SK-N-SH (cell line): ENCODE measurements at regions not wholly inside any gene's neighbourhood (a gene's known extent, or its start where the extent isn't known, plus 50 kb on each side); places are given as distances from the start of the nearest gene placed in this dataset.

ENCODE experiments used
- CTCF ChIA-PET: fragments of 300-600, 350-600 bp; formaldehyde crosslinking; extraction: SDS; loops from one replicate; lab custom pipeline; 2021; lab: Yijun Ruan, JAX
- POLR2A ChIA-PET: fragments of 350-600 bp; sonication (Branson Sonifier 250); formaldehyde crosslinking; extraction: SDS; loops from one replicate; lab custom pipeline; 2020; ENCODE audit warnings: antibody characterized with exemption, inconsistent platforms; lab: Yijun Ruan, JAX
- DNase-seq: peaks from one replicate; pipeline ENCODE4 v3.0.0; 2012
- H2AFZ ChIP-seq: fragments of 200-600 bp; sonication (generic); 2 replicates; pipeline ENCODE4 v1.8.1; 2016; ENCODE audit warnings: antibody characterized with exemption, mild to moderate bottlenecking, low read depth
- H3F3A ChIP-seq: fragments of 200-600 bp; sonication (generic); replicated peaks from 2 replicates; pipeline ENCODE3; 2016; ENCODE audit warnings: antibody characterized with exemption, mild to moderate bottlenecking; ENCODE audit not compliant: insufficient read depth
- H3K27ac ChIP-seq, 2 experiments: fragments of 200-500 bp in 1 of 2; fragments of 200-600 bp in 1 of 2; sonication (Bioruptor generic) in 1 of 2; sonication (generic), shearing (Covaris generic) in 1 of 2; 2 replicates each; pipeline versions ENCODE4 v1.5.1 to v1.6.1; 2014 to 2016; ENCODE audit warnings: low read depth in 2 of 2, inconsistent platforms in 1 of 2, low read length in 1 of 2, mild to moderate bottlenecking in 1 of 2, mixed read lengths in 1 of 2
- H3K27me3 ChIP-seq: fragments of 200-600 bp; sonication (generic), shearing (Covaris generic); 2 replicates; pipeline ENCODE4 v1.6.1; 2016; ENCODE audit warnings: mixed run types; ENCODE audit not compliant: insufficient read depth
- H3K36me3 ChIP-seq, 2 experiments: fragments of 200-500 bp in 1 of 2; fragments of 200-600 bp in 1 of 2; sonication (Bioruptor generic) in 1 of 2; sonication (generic) in 1 of 2; replicated peaks in 1 of 2; 2 replicates each; pipeline versions ENCODE3 to v1.5.1; 2014 to 2016; ENCODE audit warnings: low read length in 1 of 2, mild to moderate bottlenecking in 1 of 2; ENCODE audit not compliant: insufficient read depth in 2 of 2, control insufficient read depth in 1 of 2
- H3K4me1 ChIP-seq, 2 experiments: fragments of 200-500 bp in 1 of 2; fragments of 200-600 bp in 1 of 2; sonication (Bioruptor generic) in 1 of 2; sonication (generic), shearing (Covaris generic) in 1 of 2; 2 replicates each; pipeline versions ENCODE4 v1.5.1 to v1.6.1; 2014 to 2016; ENCODE audit warnings: low read depth in 1 of 2, low read length in 1 of 2, mixed run types in 1 of 2; ENCODE audit not compliant: insufficient read depth in 2 of 2, control insufficient read depth in 1 of 2
- H3K4me2 ChIP-seq: fragments of 200-600 bp; sonication (generic), shearing (Covaris generic); 2 replicates; pipeline ENCODE4 v1.6.1; 2017; ENCODE audit warnings: mixed run types
- H3K4me3 ChIP-seq, 2 experiments: fragments of 200-500 bp in 1 of 2; fragments of 200-600 bp in 1 of 2; sonication (Bioruptor generic) in 1 of 2; sonication (generic), shearing (Covaris generic) in 1 of 2; 2 replicates each; pipeline versions ENCODE4 v1.5.1 to v1.8.1; 2014 to 2016; ENCODE audit warnings: low read depth in 2 of 2, inconsistent platforms in 1 of 2, low read length in 1 of 2, mild to moderate bottlenecking in 1 of 2, mixed read lengths in 1 of 2, moderate library complexity in 1 of 2
- H3K79me2 ChIP-seq: fragments of 200-600 bp; sonication (generic); 2 replicates; pipeline ENCODE4 v1.8.1; 2017; ENCODE audit warnings: mild to moderate bottlenecking; ENCODE audit not compliant: insufficient read depth
- H3K9ac ChIP-seq: fragments of 200-600 bp; sonication (generic); 2 replicates; pipeline ENCODE4 v1.6.1; 2017; ENCODE audit warnings: mixed run types
- H3K9me2 ChIP-seq: fragments of 200-600 bp; sonication (generic); 2 replicates; pipeline ENCODE4 v1.6.1; 2017; ENCODE audit warnings: mixed run types
- H3K9me3 ChIP-seq: fragments of 200-600 bp; sonication (generic); 2 replicates; pipeline ENCODE4 v1.6.1; 2017; ENCODE audit warnings: mixed run types, mild to moderate bottlenecking, moderate library complexity
- H4K20me1 ChIP-seq: fragments of 200-600 bp; sonication (generic); 2 replicates; pipeline ENCODE4 v1.6.1; 2017; ENCODE audit warnings: mild to moderate bottlenecking, mixed run types; ENCODE audit not compliant: insufficient read depth
- EZH2phosphoT487 ChIP-seq: fragments of 200-600 bp; sonication (generic); IDR thresholded peaks from 2 replicates; pipeline ENCODE4 v1.6.1; 2017; ENCODE audit warnings: low read depth, mixed run types, mild to moderate bottlenecking, antibody characterized with exemption, moderate library complexity, borderline replicate concordance
- FOSL2 ChIP-seq: IDR thresholded peaks from 2 replicates; pipeline ENCODE4 v1.4.0; 2012; ENCODE audit warnings: low read depth, mild to moderate bottlenecking, moderate library complexity, borderline replicate concordance
- FOXJ3 ChIP-seq: sonication (generic); formaldehyde crosslinking; IDR thresholded peaks from 2 replicates; pipeline ENCODE4 v1.5.1; 2020; ENCODE audit warnings: mild to moderate bottlenecking, missing genetic modification reagents
- MEF2A ChIP-seq: IDR thresholded peaks from 2 replicates; pipeline ENCODE4 v1.4.0; 2012; ENCODE audit warnings: low read depth, borderline replicate concordance
- MXI1 ChIP-seq: IDR thresholded peaks from 2 replicates; pipeline ENCODE4 v1.6.1; 2012; ENCODE audit warnings: mild to moderate bottlenecking, low read depth, low read length, improper control_type of control experiment
- NFIC ChIP-seq: IDR thresholded peaks from 2 replicates; pipeline ENCODE4 v1.4.0; 2012; ENCODE audit warnings: borderline replicate concordance
- NRF1 ChIP-seq: IDR thresholded peaks from 2 replicates; pipeline ENCODE4 v1.6.1; 2012; ENCODE audit warnings: low read depth, mild to moderate bottlenecking, low read length
- POLR2AphosphoS5 ChIP-seq: IDR thresholded peaks from 2 replicates; pipeline ENCODE4 v1.6.1; 2012; ENCODE audit warnings: low read depth, low read length
- RCOR1 ChIP-seq: fragments of 150-350 bp; IDR thresholded peaks from 2 replicates; pipeline ENCODE4 v1.6.1; 2017; ENCODE audit warnings: antibody characterized with exemption, low read length
- TAF1 ChIP-seq: IDR thresholded peaks from 2 replicates; pipeline ENCODE4 v1.6.1; 2012; ENCODE audit warnings: low read depth, mild to moderate bottlenecking, low read length, moderate library complexity, borderline replicate concordance
- TCF12 ChIP-seq: IDR thresholded peaks from 2 replicates; pipeline ENCODE4 v1.4.0; 2012
- TEAD4 ChIP-seq: IDR thresholded peaks from 2 replicates; pipeline ENCODE4 v1.4.0; 2012; ENCODE audit warnings: mild to moderate bottlenecking, borderline replicate concordance; ENCODE audit not compliant: insufficient read depth
- YY1 ChIP-seq: IDR thresholded peaks from 2 replicates; pipeline ENCODE4 v1.4.0; 2012; ENCODE audit warnings: low read depth, mild to moderate bottlenecking
- TF ChIP-seq, protein P1 (sequence below): IDR thresholded peaks from 2 replicates; pipeline ENCODE4 v1.4.0; 2012; ENCODE audit warnings: low read depth, borderline replicate concordance
- TF ChIP-seq, protein P2 (sequence below): fragments of 200-600 bp; sonication (generic); IDR thresholded peaks from 2 replicates; pipeline ENCODE4 v1.6.1; 2017; ENCODE audit warnings: antibody characterized with exemption, mild to moderate bottlenecking, moderate library complexity
- TF ChIP-seq, protein P3 (sequence below): IDR thresholded peaks from 2 replicates; pipeline ENCODE4 v1.6.1; 2012; ENCODE audit warnings: mild to moderate bottlenecking, low read depth, low read length, moderate library complexity
- TF ChIP-seq, protein P4 (sequence below): fragments of 150-350 bp; IDR thresholded peaks from 2 replicates; pipeline ENCODE4 v1.6.1; 2017; ENCODE audit warnings: antibody characterized with exemption, low read length, low read depth, borderline replicate concordance

DNA sequence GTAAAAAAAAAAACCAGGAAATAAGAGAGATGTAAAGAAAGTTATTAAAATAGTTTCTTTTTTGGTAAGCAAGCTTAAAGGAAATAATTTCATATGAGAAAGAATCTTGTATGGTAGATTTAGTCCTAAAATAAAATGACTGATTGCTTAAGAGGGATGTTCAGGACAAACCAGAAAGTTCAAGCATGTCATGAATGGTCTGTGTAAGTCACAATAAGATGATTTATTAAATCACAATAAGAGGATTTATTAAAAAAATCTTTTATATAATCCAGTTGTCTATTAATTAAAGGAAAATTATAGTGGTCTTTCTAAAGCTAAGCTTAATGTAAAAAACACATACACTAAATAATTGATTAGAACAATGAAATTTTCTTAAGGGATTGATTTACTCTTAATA lies 91.8 kb upstream of the OR13F1 start:
- no peak overlapping the region for H3K4me3 ChIP-seq
- ChIA-PET CTCF (no interaction called here), POLR2A (no interaction called here)
- H3K9me3 ChIP-seq = peaks cover 19% of the 10 kb centered on the region; the same call in 1 of the 2 replicates
- H3K9me2 ChIP-seq = no peaks in the 10 kb centered on the region
- H3K4me1 ChIP-seq = no peaks in the 10 kb centered on the region
- no peaks in the 10 kb centered on the region for H3K79me2 ChIP-seq
- H3K4me2 ChIP-seq = no peak overlapping the region
- no peak overlapping the region for H2AFZ ChIP-seq
- DNase-seq = no peak
- no peaks in the 10 kb centered on the region for H4K20me1 ChIP-seq
- H3F3A ChIP-seq = no peaks in the 10 kb centered on the region
- TF ChIP-seq FOSL2 = no peak
- no peak for TF ChIP-seq YY1
- TF ChIP-seq NFIC = no peak
- no peak for TF ChIP-seq POLR2AphosphoS5
- TF ChIP-seq, protein P1, sequence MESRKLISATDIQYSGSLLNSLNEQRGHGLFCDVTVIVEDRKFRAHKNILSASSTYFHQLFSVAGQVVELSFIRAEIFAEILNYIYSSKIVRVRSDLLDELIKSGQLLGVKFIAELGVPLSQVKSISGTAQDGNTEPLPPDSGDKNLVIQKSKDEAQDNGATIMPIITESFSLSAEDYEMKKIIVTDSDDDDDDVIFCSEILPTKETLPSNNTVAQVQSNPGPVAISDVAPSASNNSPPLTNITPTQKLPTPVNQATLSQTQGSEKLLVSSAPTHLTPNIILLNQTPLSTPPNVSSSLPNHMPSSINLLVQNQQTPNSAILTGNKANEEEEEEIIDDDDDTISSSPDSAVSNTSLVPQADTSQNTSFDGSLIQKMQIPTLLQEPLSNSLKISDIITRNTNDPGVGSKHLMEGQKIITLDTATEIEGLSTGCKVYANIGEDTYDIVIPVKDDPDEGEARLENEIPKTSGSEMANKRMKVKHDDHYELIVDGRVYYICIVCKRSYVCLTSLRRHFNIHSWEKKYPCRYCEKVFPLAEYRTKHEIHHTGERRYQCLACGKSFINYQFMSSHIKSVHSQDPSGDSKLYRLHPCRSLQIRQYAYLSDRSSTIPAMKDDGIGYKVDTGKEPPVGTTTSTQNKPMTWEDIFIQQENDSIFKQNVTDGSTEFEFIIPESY = no peak
- TF ChIP-seq, protein P2, sequence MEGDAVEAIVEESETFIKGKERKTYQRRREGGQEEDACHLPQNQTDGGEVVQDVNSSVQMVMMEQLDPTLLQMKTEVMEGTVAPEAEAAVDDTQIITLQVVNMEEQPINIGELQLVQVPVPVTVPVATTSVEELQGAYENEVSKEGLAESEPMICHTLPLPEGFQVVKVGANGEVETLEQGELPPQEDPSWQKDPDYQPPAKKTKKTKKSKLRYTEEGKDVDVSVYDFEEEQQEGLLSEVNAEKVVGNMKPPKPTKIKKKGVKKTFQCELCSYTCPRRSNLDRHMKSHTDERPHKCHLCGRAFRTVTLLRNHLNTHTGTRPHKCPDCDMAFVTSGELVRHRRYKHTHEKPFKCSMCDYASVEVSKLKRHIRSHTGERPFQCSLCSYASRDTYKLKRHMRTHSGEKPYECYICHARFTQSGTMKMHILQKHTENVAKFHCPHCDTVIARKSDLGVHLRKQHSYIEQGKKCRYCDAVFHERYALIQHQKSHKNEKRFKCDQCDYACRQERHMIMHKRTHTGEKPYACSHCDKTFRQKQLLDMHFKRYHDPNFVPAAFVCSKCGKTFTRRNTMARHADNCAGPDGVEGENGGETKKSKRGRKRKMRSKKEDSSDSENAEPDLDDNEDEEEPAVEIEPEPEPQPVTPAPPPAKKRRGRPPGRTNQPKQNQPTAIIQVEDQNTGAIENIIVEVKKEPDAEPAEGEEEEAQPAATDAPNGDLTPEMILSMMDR = no peak
- no peak for TF ChIP-seq EZH2phosphoT487
- no peak for TF ChIP-seq RCOR1
- TF ChIP-seq, protein P3, sequence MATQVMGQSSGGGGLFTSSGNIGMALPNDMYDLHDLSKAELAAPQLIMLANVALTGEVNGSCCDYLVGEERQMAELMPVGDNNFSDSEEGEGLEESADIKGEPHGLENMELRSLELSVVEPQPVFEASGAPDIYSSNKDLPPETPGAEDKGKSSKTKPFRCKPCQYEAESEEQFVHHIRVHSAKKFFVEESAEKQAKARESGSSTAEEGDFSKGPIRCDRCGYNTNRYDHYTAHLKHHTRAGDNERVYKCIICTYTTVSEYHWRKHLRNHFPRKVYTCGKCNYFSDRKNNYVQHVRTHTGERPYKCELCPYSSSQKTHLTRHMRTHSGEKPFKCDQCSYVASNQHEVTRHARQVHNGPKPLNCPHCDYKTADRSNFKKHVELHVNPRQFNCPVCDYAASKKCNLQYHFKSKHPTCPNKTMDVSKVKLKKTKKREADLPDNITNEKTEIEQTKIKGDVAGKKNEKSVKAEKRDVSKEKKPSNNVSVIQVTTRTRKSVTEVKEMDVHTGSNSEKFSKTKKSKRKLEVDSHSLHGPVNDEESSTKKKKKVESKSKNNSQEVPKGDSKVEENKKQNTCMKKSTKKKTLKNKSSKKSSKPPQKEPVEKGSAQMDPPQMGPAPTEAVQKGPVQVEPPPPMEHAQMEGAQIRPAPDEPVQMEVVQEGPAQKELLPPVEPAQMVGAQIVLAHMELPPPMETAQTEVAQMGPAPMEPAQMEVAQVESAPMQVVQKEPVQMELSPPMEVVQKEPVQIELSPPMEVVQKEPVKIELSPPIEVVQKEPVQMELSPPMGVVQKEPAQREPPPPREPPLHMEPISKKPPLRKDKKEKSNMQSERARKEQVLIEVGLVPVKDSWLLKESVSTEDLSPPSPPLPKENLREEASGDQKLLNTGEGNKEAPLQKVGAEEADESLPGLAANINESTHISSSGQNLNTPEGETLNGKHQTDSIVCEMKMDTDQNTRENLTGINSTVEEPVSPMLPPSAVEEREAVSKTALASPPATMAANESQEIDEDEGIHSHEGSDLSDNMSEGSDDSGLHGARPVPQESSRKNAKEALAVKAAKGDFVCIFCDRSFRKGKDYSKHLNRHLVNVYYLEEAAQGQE = no peak
- TF ChIP-seq TCF12 = no peak
- TF ChIP-seq TEAD4 = no peak
- TF ChIP-seq, all 33 proteins: peak for 0
- no peaks in the 10 kb centered on the region for H3K36me3 ChIP-seq
- no peak overlapping the region for H3K9ac ChIP-seq
- H3K27ac ChIP-seq = no peak overlapping the region
- no peaks in the 10 kb centered on the region for H3K27me3 ChIP-seq

DNA sequence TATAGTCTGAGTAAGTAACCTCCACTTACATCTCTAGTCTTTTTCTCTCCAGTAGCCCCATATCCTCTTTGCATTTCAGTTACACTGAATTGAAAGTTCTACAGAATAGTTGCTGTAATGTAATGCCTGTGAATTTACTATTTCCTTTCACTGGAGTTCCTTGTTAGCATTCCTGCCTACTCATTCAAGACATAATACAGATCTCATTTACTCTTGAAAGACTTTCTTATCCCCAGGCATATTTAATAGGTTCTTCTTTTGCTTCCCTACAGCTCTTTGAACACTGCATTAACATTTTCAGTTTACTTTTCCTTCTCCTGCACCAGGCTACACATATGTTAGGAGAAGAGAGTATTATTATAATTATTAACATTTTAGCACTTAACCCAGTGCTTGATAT lies 87.6 kb upstream of the OR13F1 start:
- Histone ChIP-seq H3K36me3 (no peaks in the 10 kb centered on the region), H3K4me2 (no peak overlapping the region), H3F3A (no peaks in the 10 kb centered on the region), H3K9ac (no peak overlapping the region), H3K4me1 (no peaks in the 10 kb centered on the region), H3K27me3 (no peaks in the 10 kb centered on the region), H4K20me1 (no peaks in the 10 kb centered on the region), H2AFZ (no peak overlapping the region), H3K4me3 (no peak overlapping the region), H3K9me3 (peaks cover 19% of the 10 kb centered on the region; the same call in 1 of the 2 replicates), H3K9me2 (no peaks in the 10 kb centered on the region), H3K79me2 (no peaks in the 10 kb centered on the region), H3K27ac (no peak overlapping the region)
- CTCF ChIA-PET = no interaction called here
- DNase-seq = no peak
- POLR2A ChIA-PET = no interaction called here
- TF ChIP-seq FOXJ3 (CRISPR knock-in tag) = no peak
- no peak for TF ChIP-seq MXI1
- no peak for TF ChIP-seq TAF1
- TF ChIP-seq, protein P1 = no peak
- no peak for TF ChIP-seq MEF2A
- TF ChIP-seq POLR2AphosphoS5 = no peak
- TF ChIP-seq NRF1 = no peak
- TF ChIP-seq, protein P4, sequence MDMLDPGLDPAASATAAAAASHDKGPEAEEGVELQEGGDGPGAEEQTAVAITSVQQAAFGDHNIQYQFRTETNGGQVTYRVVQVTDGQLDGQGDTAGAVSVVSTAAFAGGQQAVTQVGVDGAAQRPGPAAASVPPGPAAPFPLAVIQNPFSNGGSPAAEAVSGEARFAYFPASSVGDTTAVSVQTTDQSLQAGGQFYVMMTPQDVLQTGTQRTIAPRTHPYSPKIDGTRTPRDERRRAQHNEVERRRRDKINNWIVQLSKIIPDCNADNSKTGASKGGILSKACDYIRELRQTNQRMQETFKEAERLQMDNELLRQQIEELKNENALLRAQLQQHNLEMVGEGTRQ = no peak
